ENCODE measurements at regions not wholly inside any gene's neighbourhood (a gene's known extent, or its start where the extent isn't known, plus 50 kb on each side); places are given as distances from the start of the nearest gene placed in this dataset.

DNA sequence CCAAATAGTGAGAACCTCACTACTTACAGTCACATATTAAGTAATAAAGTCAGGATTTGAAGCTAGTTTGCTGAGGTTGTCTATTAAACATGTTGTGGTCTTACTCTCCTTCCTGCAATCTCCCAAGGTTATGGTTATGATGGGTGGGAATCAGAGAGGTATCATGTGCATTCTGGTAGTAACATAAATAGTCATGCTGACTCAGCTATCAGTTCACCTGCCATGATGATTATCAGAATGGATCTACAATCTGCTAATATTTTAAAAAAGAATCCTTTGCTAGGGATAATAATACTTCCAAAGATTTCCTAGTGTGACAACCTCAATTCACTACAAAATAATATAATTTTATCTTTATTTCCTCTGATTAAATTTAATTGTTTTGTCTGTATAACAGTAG is 671.9 kb downstream of the KHDRBS2 start (continued):
- TF ChIP-seq EP300 (IDR thresholded peaks at IDR 0.05; ENCODE audit: borderline replicate concordance in 1 of 2, low read depth in 2 of 2, low read length in 2 of 2), result no peak
- no peak for TF ChIP-seq MAX (IDR thresholded peaks at IDR 0.05)
- TF ChIP-seq E2F6 (IDR thresholded peaks at IDR 0.05), result no peak
- TF ChIP-seq BACH1 (IDR thresholded peaks at IDR 0.05; ENCODE audit: low read length), result no peak
- TF ChIP-seq CBX5 (IDR thresholded peaks at IDR 0.05; ENCODE audit: low read depth, low read length), result no peak
- TF ChIP-seq, protein P1, sequence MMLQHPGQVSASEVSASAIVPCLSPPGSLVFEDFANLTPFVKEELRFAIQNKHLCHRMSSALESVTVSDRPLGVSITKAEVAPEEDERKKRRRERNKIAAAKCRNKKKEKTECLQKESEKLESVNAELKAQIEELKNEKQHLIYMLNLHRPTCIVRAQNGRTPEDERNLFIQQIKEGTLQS (IDR thresholded peaks at IDR 0.05; ENCODE audit: insufficient read depth, low read depth, low read length), result no peak
- TF ChIP-seq CREB1 (IDR thresholded peaks at IDR 0.05), result no peak
- TF ChIP-seq POLR2AphosphoS5 (IDR thresholded peaks at IDR 0.05; ENCODE audit: low read depth, low read length), result no peak
